Adipocyte (in vitro differentiated cells): ENCODE measurements at regions not wholly inside any gene's neighbourhood (a gene's known extent, or its start where the extent isn't known, plus 50 kb on each side); places are given as distances from the start of the nearest gene placed in this dataset.
"Not testable (repeated sequence)": the region's sequence is repeated elsewhere in the genome, so short reads cannot be mapped to it uniquely, and the experiment has no call there.

Source experiments
- DNase-seq: peaks from one replicate; pipeline ENCODE4 v3.0.0-alpha.2; 2015; ENCODE audit warnings: low read depth
- H3K27me3 ChIP-seq: replicated peaks from 2 replicates; pipeline ENCODE4 v1.7.0; 2013; ENCODE audit warnings: mild to moderate bottlenecking, low read length, moderate library complexity; ENCODE audit not compliant: control insufficient read depth, insufficient read depth
- H3K36me3 ChIP-seq: 2 replicates; pipeline ENCODE4 v1.7.0; 2013; ENCODE audit warnings: low read length, mild to moderate bottlenecking, moderate library complexity; ENCODE audit not compliant: control insufficient read depth, insufficient read depth, severe bottlenecking
- H3K4me1 ChIP-seq: 2 replicates; pipeline ENCODE4 v1.7.0; 2013; ENCODE audit warnings: mild to moderate bottlenecking, low read length, moderate library complexity; ENCODE audit not compliant: control insufficient read depth, insufficient read depth
- H3K4me3 ChIP-seq: 2 replicates; pipeline ENCODE4 v1.7.0; 2013; ENCODE audit warnings: mild to moderate bottlenecking, low read length, moderate library complexity
- H3K9ac ChIP-seq: 2 replicates; pipeline ENCODE4 v1.7.0; 2013; ENCODE audit warnings: mild to moderate bottlenecking, low read length, moderate library complexity
- H3K9me3 ChIP-seq: 2 replicates; pipeline ENCODE4 v1.7.0; 2013; ENCODE audit warnings: mild to moderate bottlenecking, low read length, moderate library complexity; ENCODE audit not compliant: control insufficient read depth

GRCh38 chr9:97248252-97248651 lies 59.2 kb upstream of the CCDC180 start:
- H3K9me3 ChIP-seq, H3K36me3 ChIP-seq, H3K27me3 ChIP-seq, H3K9ac ChIP-seq, H3K4me3 ChIP-seq, DNase-seq, H3K4me1 ChIP-seq: not testable (repeated sequence)

GRCh38 chr9:97243606-97244005 lies 63.9 kb upstream of the CCDC180 start:
- H3K9ac ChIP-seq, result no peak overlapping the region
- H3K9me3 ChIP-seq, result no peaks in the 10 kb centered on the region
- no peak overlapping the region for H3K4me3 ChIP-seq
- peaks cover 6% of the 10 kb centered on the region for H3K4me1 ChIP-seq
- H3K27me3 ChIP-seq, result no peaks in the 10 kb centered on the region
- DNase-seq, result no peak
- no peaks in the 10 kb centered on the region for H3K36me3 ChIP-seq

GRCh38 chr9:97241430-97241829 lies 66.0 kb upstream of the CCDC180 start:
- not testable (repeated sequence) for H3K36me3 ChIP-seq, H3K27me3 ChIP-seq, DNase-seq, H3K9ac ChIP-seq, H3K4me1 ChIP-seq, H3K9me3 ChIP-seq, H3K4me3 ChIP-seq

- Histone ChIP-seq H3K27me3 (no peaks in the 10 kb centered on the region), H3K9me3 (no peaks in the 10 kb centered on the region), H3K36me3 (no peaks in the 10 kb centered on the region), H3K9ac (peak overlapping the region; percentile 89), H3K4me1 (peaks cover 6% of the 10 kb centered on the region), H3K4me3 (peak overlapping the region; percentile 93)
- peak; percentile 84 for DNase-seq
Measured at GRCh38 chr9:97237951-97238889, 69.2 kb upstream of the CCDC180 start.

GRCh38 chr9:97237311-97237786 lies 70.1 kb upstream of the CCDC180 start:
- DNase-seq, result no peak
- H3K9me3 ChIP-seq, result no peaks in the 10 kb centered on the region
- no peak overlapping the region for H3K9ac ChIP-seq
- H3K27me3 ChIP-seq, result no peaks in the 10 kb centered on the region
- H3K4me1 ChIP-seq, result peaks cover 6% of the 10 kb centered on the region
- no peaks in the 10 kb centered on the region for H3K36me3 ChIP-seq
- peak overlapping the region; percentile 93 for H3K4me3 ChIP-seq

GRCh38 chr9:97233009-97233400 lies 74.5 kb upstream of the CCDC180 start:
- not testable (repeated sequence) for H3K9ac ChIP-seq, H3K4me3 ChIP-seq, H3K27me3 ChIP-seq, DNase-seq, H3K9me3 ChIP-seq, H3K36me3 ChIP-seq, H3K4me1 ChIP-seq

- not testable (repeated sequence) for H3K36me3 ChIP-seq, H3K9me3 ChIP-seq, H3K4me1 ChIP-seq, H3K27me3 ChIP-seq, H3K9ac ChIP-seq, H3K4me3 ChIP-seq, DNase-seq
Measured at GRCh38 chr9:97232060-97233008, 75.1 kb upstream of the CCDC180 start.

- H3K27me3 ChIP-seq, result peaks cover 40% of the 10 kb centered on the region
- not testable (repeated sequence) for H3K4me3 ChIP-seq, H3K9ac ChIP-seq, H3K36me3 ChIP-seq, H3K4me1 ChIP-seq, DNase-seq, H3K9me3 ChIP-seq
Measured at GRCh38 chr9:97222393-97222792, 85.1 kb upstream of the CCDC180 start.

- H3K36me3 ChIP-seq, result not testable (repeated sequence)
Measured at GRCh38 chr9:97221478-97222355, 85.7 kb upstream of the CCDC180 start.

GRCh38 chr9:97220894-97221477 lies 86.5 kb upstream of the CCDC180 start:
- no peaks in the 10 kb centered on the region for H3K4me1 ChIP-seq
- no peaks in the 10 kb centered on the region for H3K36me3 ChIP-seq
- DNase-seq, result no peak
- no peak overlapping the region for H3K9ac ChIP-seq
- no peaks in the 10 kb centered on the region for H3K9me3 ChIP-seq
- H3K4me3 ChIP-seq, result peak overlapping the region; percentile 71
- H3K27me3 ChIP-seq, result peaks cover 40% of the 10 kb centered on the region

More at GRCh38 chr9:97221478-97222355, 85.7 kb upstream of the CCDC180 start:
- H3K9me3 ChIP-seq, H3K4me1 ChIP-seq, H3K9ac ChIP-seq: not testable (repeated sequence)
- peaks cover 40% of the 10 kb centered on the region for H3K27me3 ChIP-seq
- peak; percentile 89 for DNase-seq
- H3K4me3 ChIP-seq, result peak overlapping the region; percentile 71
